Glomerular visceral epithelial cell (primary cell): ENCODE measurements at regions not wholly inside any gene's neighbourhood (a gene's known extent, or its start where the extent isn't known, plus 50 kb on each side); places are given as distances from the start of the nearest gene placed in this dataset.
"Not testable (repeated sequence)": the region's sequence is repeated elsewhere in the genome, so short reads cannot be mapped to it uniquely, and the experiment has no call there.

Source experiments
- DNase-seq: peaks from one replicate; pipeline ENCODE4 v3.0.0-alpha.2; 2016; ENCODE audit errors: extremely low spot score

DNA sequence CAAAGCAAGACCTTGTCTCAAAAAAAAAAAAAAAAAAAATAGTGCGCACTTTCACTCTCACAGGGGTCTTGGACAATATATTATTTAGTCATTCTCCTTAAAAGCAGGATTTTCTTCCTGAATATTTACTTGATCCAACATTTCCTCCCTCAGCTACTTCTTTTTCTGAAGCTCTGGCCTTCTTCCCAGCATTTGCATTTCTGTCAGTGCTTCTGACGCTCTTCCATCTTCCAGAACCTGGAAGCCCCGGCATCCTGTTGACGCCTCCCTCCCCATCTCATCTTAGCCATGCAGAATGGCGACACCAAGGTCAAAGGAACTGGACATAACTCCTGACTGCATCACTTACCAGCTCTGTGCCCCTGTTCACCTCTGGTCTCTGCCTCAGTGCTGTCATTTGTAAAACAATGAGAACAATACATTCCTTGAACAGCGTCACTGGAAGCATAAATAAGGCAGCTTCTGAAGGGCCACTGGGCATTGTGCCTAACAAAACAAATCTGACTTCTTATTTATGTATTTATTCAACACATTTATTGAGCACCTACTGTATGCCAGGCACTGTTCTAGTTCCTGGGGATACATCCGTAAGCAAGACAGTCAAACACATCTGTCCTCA is 90.9 kb upstream of the MDM1 start:
- no peak for DNase-seq

DNA sequence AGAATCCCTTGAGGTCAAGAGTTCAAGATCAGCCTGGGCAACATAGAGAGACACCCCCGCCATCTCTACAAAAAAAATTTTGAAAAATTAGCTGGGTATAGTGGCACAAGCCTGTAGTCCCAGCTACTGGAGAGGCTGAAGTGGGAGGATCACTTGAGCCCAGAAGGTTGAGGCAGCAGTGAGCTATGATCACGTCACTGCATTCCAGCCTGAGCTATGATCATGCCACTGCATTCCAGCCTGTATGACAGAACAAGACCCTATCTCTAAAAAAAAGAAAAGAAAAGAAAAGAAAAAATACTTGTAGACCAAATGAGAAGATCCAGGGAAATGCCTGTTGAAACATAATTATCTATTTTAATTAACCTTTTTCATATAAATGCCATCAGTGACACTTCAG is 93.8 kb upstream of the MDM1 start:
- DNase-seq, result peak; percentile 59

DNA sequence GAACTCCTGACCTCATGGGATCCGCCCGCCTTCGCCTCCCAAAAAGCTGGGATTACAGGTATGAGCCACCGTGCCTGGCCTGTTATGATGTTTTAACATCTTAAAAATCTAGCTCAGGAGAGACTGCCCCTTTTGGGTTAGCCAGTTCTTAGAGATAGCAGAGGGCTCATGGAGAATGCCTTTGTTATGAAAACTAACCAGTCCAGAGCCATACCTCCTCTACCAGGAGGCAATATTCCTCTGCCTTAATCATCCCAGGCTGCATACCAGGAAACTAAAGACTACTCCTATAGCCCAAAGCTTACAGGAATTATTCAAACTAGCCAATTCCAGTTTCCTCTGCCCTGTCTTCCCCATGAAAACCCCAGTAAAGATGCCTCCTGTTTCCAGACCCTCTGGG is 96.0 kb upstream of the MDM1 start:
- DNase-seq, result no peak

DNA sequence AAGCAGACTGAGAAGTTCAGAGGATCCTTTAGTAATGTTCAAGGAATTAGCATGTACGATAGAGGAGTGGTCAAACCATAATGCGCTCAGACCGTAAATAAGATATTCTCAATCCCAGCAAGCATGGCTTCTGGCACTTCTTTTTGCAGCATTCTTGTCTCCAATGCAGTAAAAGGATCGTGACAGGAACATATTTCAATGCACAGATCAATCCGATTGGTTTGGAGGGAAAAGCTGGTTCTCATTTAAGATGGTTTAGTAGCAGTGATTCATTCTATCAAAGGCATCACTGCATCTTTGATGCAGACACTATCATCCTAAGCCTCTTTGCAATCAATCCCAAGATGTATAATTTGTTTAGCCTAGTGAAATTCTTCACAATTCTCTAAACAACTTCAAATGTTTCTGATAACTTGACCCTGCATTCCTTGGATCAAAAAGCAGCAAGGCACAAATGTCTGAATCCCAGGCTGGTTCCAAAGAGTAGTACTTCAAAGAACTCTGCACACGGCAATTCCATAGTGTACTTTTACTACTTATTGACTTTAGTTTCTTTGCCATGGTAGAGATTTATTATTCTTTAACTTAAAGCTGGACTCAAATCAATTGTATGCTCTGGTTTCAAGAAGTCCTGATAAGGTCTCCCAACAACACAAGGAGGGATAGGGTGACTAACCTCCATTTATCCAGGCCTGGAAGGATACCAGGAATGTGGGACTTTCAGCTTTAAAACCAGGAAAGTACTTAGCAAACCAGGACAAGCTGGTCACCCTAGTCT is 96.8 kb upstream of the MDM1 start:
- DNase-seq, result peak; percentile 74

DNA sequence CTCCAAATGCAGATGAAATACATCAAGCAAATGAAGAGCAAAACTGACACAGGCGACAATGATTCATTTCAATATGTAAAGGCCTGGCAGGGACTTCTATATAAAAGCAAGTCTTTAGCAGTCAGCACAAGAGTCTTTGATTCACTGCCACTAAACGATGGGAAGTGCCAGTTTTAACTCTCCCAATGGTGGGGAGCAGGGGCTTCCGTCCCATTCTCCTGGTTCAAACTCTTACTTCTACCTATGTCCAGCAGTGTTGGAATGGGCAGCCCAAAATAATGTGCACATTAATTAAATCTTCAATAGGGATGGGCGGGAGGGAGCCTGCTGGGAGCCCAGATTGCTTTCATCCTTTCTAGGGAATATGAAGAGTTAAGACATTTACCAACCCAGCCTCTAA is 97.5 kb upstream of the MDM1 start:
- no peak for DNase-seq

DNA sequence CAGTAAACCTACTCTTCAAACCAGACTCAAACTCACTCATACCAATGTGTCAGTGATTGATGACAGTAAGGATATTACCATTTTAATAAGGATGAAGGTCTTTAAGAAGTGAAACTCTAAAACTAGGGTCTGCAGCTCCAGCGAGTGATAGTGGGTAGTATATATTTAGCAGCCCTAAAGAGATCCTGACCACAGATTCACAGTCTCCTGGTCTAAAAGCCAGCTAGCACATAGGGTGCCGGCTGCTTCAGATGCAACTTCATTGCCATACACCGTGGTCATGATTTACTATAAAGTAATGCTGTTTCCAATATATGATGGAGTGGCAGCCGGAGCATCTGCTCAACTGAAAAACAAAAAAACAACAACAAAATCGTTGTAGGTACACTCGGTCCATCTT is 99.6 kb upstream of the MDM1 start:
- DNase-seq, result no peak

DNA sequence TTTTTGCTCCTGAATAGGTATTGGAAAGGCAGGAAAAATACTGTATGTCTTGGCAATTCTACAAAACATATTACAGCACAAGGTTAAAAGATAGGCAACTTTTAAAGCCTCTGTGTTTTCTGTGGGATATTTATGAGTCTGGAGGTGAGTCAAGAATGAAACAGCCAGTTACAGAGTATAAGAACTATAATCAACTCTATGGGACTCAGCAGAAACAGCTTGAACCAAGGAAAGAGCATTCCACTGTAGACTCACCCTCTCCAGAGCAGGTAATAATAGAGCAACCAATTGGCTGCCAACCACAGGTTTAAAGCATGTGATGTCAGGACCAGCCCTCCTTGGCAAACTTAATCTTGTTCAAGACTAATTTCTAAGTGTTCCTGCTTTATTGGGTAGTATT is 100.5 kb upstream of the MDM1 start:
- no peak for DNase-seq

DNA sequence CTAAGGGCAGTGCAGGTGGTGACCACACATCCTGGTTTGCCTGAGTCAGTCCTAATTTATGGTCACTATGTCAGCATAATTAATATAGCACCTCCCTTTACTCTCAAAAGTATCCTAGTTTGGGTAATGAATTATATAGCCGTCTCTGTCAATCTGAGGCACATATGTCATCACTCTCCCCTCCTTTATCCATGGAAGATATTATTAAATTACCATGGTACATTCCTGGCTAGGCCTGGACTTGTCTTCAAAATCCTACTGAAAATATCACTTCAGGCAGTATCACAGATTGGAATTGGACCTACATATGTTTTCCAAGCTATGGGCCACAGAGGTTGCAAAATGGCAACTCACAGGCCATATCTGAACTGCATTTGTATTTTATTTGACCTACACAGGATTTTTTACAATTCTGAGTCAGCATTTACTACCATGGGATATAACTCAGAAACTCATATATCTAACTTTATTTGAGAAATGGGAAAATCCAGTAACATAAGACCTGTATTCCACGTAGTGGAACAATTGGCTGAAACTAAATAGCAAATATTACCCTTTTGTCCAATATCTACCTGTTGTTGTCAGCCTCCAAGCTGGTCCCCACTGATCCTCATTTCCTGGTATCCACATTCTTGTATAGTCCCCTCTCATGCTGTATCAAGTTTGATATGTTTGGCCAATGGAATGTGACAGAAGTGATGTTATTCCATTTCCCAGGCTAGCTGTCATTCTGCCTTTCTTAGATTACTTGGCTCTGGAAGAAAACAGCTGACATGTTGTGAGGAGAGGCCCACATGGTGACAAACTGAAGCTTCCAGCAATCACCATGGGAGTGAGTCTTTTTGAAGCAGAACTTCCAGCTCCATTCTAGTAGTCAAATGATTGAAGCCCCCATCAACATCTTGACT is 102.5 kb upstream of the MDM1 start:
- DNase-seq, result no peak

DNA sequence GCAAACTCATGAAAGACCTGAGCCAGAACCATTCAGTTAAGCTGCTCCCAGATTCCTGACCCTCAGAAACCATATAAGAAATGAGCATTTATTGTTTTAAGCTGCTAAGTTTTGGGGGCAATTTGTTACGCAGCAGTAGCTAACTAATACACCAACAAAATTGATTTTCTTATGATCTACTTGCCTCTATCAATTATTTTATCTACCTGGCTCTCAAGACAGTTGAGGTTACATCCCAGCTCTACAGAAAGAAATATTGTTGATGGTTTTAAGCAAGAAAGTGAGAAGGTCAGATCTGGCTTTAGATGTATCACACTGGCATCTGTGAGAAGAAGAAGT is 103.1 kb upstream of the MDM1 start:
- DNase-seq, result no peak

DNA sequence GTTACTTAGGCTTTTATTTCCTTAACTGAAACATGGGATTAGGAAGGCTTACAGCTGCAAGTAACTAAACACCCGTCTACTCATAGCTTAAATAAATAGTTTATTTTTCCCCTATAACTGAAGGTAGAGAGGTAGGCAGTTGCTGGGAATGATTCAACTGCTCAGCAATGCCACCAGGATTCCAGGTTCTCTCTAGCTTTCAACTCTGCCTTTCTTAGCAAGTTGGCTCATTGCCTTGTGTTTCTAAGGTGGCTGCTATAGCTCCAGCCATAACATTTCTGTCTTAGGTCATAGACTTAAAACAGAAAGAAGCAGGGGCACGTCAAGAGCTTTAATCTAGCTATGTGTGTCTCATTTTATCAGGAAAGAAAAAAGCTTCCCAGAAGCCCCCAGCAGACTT is 103.7 kb upstream of the MDM1 start:
- DNase-seq, result peak; percentile 78

DNA sequence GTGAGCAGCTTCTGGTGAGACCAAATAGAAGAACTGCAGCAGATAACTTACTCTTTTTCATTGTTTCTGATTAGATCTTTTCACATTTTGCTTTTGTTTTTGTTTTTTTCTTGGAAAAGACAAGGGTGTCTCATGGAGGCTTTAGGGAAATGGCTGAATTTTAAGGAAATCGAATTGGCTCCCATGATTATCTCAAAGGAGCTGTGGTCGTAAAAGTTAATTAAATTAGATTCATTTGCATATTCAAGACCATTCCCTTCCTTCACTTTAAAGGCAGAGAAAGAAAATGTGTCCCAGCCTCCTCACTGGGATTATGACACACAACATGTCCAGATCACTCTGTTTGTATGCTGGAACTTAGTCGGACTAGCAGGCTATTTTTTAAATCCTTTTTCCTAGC is 106.4 kb upstream of the MDM1 start:
- no peak for DNase-seq

DNA sequence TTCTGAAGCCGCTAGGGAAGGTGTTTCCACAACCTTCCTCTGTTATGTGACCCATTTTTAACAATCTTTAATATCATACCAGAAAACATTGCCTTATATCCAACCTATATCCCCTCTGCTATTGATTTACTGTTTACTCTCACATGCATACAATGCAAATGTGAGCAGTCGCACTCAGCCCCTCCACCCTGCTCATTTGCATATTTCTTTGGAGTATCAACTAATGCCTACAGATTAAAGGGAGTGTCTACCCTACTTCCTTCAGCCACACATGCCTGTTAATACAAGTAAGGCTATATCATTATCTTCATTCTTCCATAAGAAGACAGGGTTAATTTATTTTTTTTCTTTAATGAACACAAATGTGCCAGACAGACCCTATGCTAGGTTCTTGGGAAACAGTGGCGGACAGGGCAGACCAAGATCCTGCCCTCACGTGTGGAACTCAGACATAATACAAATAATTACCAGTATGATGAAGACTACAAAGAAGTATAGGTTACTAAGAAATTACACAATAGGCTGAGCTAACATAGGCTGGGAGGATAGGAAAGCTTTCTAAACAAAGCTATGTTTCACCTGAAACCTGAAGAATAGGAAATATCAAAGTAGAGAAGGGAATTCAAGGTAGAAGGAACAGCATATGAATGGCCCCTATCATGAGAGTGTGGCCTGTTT is 107.3 kb upstream of the MDM1 start:
- DNase-seq, result no peak

DNA sequence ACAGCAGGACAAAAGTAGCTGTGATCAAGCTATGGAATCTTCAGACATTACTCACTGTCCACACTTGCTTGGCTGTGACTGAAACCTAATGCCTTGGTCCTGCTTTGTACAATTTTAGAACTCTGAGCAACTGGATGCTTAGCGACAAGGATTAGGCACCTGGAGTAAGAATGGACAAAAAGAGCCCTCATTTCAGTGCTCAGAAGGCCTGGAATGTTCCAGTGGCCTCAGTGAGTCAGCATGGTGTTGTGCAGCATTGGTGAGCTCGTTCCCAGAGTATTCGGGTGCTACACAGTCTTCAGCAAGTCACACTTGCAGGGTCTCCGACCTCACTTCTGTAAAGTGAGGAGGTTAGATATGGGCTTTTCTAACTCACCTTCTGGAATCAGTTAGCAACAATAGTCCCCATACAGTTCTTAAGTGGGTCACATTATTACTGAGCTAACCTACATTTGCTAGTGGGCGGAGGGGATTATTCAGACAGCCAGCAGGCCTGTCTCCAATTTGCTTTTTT is 108.0 kb upstream of the MDM1 start:
- DNase-seq, result peak; percentile 45

DNA sequence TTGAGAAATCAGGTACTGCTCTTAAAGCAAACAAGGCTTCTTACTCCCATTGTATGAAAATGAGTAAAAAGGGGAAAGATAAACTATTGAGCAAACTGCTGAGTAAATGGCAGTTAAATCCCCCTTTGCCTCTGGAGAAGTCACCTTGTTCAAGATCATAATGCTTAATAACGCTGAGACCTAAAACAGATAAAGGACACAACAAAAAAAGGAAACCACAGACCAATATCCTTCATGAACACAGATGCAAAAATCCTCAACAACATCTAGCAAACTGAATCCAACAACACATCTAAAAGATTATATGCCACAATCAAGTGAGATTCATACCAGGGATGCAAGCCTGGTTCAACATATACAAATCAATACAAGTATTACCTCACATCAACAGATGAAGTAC is 109.0 kb upstream of the MDM1 start:
- no peak for DNase-seq

DNA sequence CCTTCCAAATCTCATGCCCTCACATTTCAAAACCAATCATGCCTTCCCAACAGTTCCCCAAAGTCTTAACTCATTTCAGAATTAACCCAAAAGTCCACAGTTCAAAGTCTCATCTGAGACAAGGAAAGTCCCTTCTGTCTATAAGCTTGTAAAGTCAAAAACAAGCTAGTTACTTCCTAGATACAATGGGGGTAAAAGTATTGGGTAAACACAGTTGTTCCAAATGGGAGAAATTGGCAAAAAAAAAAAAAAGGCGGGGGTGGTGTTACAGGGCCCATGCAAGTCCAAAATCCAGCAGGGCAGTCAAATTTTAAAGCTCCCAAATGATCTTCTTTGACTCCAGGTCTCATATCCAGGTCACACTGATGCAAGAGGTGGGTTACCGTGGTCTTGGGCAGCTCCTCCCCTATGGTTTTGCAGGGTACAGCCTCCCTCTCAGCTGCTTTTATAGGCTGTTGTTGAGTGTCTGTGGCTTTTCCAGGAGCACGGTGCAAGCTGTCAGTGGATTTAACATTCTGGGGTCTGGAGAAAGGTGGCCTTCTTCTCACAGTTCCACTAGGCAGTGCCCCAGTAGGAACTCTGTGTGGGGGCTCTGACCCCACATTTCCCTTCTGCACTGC is 110.3 kb upstream of the MDM1 start:
- DNase-seq, result not testable (repeated sequence)

DNA sequence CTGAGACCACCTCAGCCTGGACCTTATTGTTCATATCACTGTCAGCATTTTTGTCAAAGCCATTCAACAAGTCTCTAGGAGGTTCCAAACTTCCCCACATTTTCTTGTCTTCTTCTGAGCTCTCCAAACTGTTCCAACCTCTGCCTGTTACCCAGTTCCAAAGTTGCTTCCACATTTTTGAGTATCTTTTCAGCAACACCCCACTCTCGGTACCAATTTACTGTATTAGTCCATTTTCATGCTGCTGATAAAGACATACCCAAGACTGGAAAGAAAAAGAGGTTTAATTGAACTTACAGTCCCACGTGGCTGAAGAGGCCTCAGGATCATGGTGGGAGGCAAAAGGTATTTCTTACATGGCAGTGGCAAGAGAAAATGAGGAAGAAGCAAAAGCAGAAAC is 111.5 kb upstream of the MDM1 start:
- not testable (repeated sequence) for DNase-seq

DNA sequence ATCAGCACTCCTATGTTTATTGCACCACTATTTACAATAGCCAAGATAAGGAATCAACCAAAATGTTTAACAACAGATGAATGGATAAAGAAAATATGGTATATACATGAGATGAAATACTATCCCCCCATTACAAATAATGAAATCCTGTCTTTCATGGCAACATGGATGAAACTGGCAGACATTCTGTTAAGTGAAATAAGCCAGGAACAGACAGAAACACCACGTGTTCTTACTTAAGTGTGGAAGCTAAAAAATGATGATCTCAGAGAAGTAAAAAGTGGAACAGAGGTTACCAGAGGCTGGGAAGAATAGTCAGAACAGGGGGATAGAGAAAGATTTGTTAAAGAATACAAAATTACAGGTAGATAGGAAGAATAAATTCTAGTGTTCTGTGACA is 113.7 kb upstream of the MDM1 start:
- no peak for DNase-seq

DNA sequence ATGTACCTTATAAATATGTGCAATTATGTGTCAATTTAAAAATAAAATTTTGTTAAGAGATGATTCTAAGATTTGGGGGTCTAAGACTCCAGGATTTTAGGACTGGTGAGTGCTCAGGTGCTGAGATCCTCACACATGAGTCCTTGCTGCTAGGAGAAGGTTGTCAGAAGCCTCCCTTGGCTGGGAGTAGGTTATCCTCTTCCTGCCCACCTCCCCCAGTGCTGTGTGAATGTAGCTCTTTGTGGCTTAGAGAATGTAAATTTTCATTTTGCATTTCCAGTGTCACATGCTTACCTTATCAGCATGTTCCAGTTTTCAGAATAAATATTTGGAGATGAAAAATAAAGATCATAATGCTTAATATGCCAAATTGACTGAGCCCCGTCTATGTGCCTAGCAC is 114.2 kb upstream of the MDM1 start:
- DNase-seq, result no peak

DNA sequence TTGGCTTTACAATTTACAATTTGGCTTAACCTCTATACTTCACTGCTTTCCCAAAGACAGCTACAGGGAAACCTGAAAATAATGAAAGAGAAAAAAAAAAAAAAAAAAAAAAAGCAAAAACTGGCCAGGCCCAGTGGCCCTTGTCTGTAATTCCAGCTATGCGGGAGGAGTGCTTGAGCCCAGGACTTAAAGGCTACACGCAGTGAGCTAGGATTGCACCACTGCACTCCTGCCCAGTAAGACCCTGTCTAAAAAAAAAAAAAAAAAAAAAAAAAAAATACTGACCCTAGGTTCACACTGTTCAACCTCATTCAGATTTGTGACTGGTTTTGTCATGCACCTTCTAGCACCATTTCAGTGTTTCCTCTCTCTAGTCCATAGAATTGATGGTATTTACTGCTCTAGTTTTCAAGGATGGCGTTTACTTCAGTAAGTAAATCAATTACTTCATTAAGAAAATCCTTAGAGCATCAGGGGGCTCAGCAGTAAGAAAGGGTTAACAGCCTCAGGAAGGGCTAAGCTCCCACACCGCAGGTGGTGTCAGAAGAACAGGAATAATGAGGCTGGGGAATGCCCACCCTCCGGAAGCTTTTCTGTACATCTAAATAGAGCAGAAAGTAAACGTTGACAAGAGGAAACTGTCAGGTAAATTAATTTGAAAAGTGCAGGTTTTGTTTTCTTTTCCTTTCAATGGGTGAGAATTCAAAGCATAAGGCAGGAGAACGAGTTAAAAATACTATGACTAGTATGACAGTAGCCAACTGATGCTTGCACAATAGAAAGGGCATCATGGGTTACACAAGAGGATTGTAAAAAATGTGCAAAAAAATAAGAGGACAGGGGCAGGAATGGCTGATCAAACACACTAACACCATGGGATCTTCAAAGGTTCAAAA is 115.0 kb upstream of the MDM1 start:
- DNase-seq, result no peak

DNA sequence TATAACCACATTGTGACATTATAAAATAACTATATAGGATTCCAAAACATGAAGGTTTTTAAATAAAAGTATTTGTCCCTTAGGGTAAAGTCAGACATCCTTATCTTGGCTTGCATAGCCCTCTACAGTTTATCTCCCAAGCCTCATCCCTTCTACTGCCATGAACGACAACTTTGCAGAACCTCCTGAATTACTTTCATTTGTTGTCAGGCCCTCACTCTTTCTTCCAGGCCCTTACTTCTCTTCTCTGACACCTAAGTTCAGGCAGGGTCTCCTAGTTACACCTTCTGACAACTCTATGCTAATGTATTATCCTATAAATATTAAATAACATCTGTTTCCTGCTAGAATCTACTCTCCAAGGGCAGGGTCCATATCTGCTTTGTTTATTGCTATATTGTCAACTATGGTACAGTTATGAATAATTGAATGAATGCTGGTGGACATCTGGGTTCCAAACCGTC is 115.7 kb upstream of the MDM1 start:
- DNase-seq, result no peak
